OCI-M2 (cell line): ENCODE measurements at regions not wholly inside any gene's neighbourhood (a gene's known extent, or its start where the extent isn't known, plus 50 kb on each side); places are given as distances from the start of the nearest gene placed in this dataset.
"Not testable (repeated sequence)": the region's sequence is repeated elsewhere in the genome, so short reads cannot be mapped to it uniquely, and the experiment has no call there.

Experiments used
- DNase-seq: peaks from one replicate; lab custom pipeline; 2025; ENCODE audit not compliant: unreplicated experiment; lab: John Stamatoyannopoulos, UW

DNA sequence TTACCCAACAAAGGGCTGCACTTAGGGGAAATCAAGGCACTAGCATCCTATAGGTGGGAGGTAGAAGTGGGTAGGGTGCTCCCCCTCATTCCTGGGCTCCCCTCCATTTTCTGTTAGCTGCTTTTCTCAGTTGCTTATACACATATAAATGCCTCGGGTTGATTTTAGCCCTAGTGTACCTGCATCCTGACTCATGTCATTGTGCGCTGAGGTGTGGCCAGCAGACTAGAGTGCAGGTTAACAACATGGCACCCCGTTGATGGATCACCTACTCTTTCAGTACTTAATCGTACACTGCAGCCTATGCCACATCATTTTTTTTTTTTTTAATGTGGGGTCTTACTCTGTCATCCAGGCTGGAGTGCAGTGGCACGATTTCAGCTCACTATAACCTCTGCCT lies 144.0 kb upstream of the ITGB1 start:
- DNase-seq: no peak

DNA sequence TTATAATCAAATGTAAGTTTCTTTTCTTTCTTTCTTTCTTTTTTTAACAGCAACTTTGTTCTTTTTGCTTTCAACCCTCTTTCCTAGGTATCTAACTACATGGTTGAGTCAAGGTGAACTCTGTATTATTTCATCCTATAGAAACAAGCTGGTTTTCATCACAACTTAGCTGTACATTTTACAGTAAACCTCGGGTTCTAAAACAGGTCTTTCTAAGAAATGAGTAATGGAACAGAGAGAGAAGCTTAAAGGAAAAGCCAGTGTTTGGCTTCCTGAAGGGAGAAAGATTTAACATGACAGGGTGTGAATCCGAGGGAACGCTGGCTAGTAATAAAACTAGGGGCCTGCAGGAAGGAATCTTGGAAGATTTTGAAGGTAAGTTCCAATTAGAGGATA lies 143.4 kb upstream of the ITGB1 start:
- DNase-seq: no peak

DNA sequence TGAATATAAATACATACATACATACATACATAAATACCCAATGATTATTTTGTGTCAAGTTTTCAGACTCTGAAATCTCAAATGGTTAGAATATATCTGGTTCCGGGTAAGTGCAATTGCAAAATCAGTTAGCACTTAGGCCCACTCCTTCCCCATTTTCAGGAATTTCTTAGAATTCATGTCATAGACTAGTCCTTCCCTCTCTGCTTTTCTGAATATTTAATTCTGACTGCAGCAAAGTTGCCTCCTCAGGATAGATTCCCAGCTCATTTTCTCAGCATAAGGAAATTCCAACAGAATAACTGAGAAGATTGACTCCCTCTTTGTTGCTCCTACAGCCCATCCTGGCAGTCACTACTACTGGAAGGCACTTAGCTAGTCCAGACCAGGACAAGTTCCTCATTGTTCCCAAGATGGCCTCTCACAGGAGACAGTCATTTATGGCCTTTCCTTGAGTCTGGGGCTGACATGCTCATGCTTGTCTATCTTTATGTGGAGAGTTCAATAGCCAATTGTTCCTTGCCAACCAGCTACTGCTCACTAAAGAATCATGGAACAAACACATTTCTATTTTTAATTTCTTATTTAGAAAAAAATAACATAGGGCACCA lies 142.9 kb upstream of the ITGB1 start:
- no peak for DNase-seq

DNA sequence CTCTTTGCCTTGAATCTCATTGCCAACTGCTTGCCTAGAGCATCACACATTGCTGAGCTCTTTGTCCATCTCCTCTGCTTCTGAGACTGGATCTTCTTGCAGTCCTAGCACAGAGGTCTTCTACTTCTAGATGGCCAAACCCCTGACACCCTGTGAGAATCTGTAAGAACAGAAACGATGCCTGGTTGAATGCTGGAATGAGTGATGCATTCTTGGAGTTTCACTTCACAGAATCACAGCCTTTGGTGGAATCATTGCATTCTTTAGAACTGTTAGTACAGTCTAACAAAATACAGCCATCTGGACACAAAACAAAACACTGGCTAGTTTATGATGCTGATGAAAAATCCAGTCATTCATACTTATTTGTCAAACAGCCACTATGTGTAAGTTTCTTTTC lies 141.7 kb upstream of the ITGB1 start:
- no peak for DNase-seq

DNA sequence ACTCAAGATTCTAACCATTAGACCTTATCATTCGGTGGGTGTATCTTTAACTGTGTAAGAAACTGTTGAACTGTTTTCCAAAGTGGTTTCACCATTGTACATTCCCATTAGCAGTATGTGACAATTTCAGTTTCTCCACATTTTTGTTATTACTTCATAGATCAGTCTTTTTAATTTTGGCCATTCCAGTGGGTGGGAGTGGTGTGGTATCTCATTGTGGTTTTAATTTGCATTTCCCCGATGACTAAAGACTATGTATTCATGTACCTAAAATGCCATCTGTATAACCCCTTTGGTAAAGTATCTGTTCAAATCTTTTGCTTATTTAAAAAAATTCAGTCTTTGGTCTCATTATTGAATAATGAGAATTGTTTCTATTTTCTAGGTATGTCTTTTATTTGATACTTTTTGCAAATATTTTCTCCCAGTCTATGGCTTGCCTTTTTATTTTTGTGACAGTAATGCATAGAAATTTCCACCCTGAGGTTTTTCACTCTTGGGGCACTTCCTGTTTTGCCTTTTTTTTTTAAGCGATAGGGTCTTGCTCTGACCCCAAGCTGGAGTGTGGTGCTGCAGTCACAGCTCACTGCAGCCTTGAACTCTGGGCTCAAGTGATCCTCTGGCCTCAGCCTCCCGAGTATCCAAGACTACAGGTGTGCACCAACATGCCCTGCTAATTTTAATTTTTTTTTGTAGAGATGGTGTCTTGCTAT lies 141.1 kb upstream of the ITGB1 start:
- no peak for DNase-seq

DNA sequence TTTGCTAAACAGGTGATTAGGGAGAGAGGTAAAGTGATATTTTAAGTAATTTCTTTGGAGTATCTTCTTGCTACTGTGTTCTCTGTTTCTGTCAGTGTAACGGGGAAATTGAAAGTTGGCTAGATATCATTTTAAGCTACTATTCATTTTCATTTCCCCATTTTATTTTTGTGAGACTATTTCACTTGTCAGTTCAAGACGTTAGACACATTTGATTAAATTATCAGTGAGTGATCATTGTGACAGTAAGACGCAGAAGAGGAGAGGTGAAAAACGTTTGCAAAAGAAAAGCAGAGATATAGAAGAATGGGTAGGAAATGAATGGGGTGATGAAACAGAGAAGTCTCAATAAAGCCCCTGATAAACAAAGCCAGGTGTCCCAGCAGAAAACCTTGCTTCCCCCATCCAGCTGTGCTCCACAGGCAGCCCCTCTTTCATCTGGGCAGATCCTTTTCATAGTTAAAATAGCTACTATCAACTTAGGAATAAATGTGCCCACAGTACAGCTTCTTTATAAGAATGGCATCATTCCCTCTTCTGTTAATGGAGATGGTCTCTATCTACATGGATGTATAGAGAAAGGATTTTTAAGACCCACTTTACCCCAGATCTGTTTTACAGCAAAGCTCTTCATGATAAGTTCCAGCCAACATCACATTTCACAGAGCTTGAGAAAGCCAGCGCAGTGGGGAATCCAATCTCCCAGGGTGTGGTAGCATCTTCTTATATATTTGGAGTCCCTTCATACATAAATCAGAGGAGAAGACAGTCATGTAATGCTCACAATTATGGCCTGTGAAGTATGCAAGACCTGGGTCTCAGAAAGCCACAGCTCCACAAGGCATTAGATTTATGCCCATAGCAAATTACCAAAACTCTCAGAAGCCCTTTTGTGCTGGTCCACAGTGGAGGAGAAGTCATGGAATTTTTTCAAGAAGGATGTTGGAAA lies 138.1 kb upstream of the ITGB1 start:
- no peak for DNase-seq

DNA sequence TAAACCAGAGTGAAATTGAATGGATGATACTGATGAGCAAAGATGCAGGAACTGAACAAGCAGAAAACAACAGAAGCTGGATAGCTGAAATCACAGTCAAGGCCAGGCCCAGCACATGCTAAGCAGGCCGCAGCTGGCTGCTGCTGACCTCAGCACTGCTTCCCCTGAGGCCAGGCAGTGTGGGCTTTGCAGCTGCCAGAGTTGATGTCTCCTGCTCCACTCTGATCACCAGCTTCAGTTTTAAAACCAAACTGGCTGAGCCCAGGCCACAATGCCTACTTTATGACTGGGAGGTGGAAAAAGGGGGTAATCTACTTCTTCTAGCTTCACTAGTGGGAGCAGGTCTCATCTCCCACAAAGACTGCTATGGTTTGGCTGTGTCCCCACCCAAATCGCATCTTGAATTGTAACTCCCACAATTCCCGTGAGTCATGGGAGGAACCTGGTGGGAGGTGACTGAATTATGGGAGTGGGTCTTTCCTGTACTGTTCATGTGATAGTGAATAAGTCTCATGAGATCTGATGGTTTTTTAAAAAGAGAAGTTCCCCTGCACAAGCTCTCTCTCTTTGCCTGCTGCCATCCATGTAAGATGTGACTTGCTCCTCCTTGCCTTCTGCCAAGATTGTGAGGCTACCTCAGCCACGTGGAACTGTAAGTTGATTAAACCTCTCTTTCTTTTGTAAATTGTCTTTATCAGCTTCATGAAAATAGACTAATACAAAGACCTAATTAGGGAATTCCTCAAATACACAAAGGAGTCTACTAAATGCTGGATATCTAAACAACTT lies 136.4 kb upstream of the ITGB1 start:
- DNase-seq: no peak

DNA sequence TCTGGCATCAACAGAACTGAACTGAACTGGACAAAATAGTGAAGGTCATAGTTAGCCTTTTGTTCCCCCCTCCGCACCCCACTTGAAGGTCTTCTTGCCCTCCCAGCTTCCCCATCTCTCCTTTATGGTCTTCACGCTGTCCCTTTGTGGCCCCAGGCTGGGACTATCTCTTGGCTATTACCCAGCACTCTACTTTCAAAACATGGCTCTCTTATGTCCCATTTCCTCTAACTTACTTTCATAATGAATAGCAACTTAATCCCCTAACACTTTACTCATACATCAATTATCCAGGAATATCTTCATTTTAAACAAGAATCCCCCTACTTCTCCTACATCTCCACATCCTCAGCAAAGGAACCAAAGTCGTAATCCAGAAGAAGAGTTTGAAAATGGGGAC lies 135.3 kb upstream of the ITGB1 start:
- DNase-seq: no peak

DNA sequence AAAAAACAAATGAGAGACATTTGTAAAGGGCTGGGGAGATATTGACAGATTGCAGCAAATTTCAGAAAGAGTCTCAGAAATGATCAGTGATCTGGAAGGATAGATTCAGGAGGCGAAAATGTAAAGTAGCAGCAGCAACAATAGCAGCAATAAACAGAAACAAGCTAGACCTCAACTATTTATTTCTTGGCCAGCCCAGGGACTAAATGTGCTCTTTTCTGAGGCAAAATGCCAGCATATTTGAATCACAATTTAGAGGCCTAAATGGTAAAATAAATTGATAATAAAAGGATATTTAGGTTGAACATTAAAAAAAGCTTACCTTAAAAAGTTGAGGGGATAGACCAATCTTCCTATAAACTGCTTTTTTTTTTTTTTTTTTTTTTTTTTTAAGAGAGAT lies 134.6 kb upstream of the ITGB1 start:
- no peak for DNase-seq

DNA sequence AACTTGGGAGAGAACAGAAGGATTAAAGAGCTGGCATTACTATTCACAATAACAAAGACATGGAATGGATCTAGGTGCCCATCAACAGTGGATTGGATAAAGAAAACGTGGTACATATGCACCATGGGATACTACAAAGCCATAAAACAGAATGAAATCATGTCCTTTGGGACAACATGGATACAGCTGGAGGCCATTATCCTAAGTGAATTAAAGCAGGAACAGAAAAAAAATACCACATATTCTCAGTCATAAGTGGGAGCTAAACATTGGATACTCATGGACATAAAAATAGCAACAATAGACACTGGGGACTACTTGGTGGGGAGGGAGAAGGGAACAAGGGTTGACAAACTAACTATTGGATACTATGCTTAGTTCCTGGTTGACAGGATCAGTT lies 133.2 kb upstream of the ITGB1 start:
- DNase-seq: no peak

DNA sequence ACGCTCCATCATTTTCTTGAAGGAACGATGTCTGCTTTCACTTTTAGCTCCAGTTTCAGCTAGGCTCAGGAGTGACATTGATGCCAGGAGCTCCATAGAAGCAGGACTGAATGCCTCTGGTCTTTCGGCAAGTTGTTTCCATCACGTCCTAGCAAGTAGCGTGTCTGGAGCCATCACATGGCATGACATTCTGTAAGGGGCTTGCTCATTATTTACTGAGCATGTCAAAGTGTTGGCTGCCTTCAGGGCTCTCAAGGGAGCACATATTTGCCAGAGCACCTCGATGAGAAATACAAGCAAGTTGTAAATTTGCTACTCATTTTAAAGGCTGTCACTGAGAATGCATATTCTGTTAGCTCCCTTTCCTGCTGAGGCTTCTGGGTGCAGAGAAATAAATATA lies 131.0 kb upstream of the ITGB1 start:
- no peak for DNase-seq

DNA sequence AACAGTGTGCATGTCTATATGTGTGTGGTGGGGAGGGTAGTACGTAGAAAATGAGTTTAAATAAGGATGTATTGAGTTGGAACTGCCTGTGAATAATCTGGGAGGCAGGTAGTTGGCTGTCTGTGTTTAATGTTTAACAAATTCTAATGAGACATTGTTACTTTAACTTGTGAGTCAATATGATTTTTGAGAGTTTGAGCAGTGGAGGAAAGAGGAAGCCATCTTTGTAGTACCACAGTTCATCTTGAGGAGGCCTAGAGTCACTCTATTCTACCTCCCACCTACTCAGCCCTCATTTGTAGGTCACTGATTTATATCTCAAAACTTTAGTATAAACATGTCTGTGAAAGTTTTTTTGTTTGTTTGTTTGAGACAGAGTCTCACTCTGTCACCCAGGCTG lies 129.9 kb upstream of the ITGB1 start:
- no peak for DNase-seq

DNA sequence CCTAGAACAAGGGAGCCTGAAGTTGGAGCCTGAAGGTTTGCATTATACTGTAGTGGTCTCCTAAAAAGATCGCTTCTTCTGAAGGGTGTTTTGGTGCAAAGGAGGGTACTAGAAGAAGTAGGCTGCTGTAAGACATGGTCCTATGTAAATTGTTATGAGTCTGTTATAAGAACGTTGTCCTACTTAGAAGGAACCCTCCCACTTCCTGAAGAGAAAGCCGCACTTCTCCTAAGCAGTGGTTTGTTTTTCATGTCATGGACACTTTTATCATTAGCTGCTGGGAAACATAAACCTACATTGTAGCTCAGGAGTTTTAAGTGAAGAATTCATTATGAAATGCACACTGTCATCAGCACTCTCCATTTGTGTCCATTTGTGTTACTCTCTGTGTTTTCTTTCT lies 129.1 kb upstream of the ITGB1 start:
- no peak for DNase-seq

DNA sequence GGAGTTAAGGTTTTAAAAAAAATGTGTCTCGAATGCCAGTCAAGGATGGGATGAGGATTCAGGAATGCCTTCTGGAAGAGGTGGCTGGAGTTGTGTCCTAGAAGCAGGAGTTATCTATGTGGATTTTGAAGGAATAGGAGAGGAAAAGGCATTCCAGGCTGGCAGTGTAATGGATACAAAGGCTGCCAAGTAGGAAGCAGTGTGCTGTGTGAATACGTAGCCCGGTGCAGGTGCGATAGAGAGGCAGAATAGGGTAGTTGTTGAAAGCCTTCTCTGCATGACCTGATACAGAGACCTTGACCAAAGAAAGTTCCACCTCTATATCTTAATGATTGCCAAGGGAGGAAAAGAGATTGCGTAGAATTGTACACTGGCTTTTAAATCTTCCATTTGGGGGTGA lies 128.1 kb upstream of the ITGB1 start:
- no peak for DNase-seq

DNA sequence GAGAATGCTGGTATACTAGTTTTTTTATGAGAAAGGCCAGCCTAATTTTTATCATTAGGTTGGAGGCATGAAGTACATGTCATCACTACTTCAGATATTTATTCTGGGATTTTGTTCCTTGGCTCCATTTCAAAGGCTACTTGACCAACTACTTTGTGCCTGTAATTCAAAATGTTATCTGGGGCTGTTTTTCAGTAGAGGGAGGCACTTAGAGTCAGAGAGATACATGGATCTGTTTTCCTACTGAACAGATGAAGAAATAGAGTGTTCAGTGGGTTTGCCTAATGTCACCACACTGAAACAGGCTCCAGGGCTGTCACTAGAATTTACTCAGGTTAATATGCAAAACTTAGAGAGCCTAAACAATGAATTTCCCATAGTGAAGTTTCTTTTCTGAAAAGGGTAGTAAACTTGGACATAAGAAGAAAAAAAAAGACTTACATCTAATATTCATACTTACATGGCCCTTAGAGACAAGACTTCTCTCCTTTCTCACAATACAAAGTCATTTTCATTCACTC lies 127.3 kb upstream of the ITGB1 start:
- no peak for DNase-seq

DNA sequence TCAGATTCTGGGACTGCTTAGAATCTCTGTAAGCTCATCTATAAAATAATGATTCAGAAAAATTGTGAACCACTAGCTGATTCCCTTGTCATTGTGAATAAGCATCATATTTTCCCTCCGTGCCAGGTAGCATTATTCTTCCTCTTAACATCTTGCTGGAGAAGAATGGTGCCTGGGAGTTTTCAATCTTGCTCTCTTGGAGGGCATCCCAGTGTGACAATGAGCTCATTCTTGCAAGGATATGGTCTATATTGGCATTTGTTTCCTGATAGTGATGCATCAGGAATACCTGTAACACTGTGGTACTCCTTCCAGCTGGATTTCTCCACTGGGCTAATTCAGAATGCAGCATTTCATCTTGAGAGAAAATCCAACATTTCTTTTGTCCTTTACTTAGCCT lies 126.4 kb upstream of the ITGB1 start:
- DNase-seq: no peak

DNA sequence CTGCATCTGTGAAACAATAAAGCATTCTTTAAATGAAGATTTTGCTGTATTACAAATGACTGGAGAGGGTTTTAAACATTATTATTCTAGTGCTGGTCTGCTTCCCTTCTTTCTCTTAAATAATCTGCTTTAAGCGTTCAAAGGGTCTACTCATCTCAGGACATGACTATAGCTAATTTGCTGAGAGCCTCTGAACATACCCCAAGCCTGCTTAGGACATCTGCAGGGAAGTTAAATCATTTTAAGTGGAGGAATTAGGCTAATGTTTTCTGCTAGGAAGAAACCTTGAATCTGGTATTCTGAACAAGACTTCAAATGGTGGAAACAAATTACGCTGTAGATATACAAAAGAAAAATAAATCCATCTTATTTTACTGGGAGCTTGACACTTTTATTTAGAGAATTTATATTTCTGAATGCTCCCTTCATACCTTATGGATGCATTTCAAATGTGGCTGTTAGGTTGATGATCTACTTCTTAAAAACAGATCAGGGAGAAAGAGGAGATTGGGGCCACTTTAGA lies 124.4 kb upstream of the ITGB1 start:
- no peak for DNase-seq

DNA sequence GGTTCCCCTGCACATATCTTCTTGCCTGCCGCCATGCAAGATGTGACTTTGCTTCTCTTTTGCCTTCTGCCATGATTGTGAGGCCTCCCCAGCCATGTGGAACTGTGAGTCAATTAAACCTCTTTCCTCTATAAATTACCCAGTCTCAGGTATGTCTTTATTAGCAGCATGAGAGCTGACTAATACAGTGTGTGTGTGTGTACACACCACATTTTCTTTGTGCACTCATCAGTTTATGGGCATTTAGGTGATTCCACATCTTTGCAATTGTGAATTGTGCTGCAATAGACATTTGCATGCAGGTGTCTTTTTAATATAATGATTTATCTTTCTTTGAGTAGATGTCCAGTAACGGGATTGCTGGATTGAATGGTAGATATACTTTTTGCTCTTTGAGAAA lies 122.4 kb upstream of the ITGB1 start:
- not testable (repeated sequence) for DNase-seq

DNA sequence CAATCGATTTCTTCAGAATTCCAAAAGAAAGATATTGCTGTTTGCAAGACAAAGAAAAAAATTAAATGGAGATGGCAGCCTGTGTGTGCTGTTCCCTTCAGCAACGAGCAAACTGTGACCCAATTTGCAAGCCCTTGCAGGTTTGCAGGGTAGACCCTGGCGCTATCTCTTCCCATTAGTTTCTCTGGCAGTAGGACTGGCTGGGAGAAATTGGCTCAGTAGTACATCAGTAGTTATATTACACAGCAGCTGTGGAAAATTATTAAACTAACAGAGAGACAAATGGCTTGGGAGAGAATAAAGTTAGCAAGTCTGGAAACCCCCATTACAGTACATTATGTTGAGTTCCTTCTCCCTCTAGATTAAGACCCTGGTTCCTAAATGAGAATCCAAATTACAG lies 116.4 kb upstream of the ITGB1 start:
- no peak for DNase-seq

DNA sequence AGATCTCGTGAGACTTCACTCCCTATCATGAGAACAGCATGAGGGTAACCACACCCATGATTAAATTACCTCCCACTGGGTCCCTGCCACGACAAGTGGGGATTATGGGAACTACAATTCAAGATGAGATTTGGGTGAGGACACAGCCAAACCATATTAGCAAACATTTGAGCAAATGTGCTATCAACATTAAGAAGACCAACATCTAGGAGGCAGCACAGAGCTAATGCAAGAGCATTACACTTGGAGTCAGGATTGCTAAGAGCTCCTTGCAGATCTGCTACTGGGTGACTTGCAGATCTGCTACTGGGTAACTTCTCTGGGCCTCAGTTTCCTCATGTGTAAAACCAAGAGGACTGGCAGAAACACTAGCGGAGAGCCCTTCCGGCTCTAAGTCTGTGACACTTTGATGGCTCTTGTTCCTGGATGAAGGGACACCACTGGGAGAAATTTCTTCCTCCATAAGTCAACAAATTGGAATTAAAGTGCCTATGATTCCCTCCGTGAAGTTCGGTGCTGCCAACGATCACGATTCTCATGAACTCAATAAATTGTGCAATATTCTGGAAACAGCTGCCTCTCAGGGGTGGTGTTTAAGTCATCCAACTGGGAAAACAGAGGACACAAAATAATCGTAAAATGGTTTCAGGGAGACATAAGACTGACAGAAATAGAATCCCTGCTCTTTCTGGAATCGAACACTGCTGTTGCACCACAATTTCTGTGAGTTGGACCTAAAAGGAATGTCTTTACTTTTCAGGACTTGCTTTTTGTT lies 115.8 kb upstream of the ITGB1 start:
- DNase-seq: no peak
